ENCODE measurements at regions not wholly inside any gene's neighbourhood (a gene's known extent, or its start where the extent isn't known, plus 50 kb on each side); places are given as distances from the start of the nearest gene placed in this dataset.

DNA sequence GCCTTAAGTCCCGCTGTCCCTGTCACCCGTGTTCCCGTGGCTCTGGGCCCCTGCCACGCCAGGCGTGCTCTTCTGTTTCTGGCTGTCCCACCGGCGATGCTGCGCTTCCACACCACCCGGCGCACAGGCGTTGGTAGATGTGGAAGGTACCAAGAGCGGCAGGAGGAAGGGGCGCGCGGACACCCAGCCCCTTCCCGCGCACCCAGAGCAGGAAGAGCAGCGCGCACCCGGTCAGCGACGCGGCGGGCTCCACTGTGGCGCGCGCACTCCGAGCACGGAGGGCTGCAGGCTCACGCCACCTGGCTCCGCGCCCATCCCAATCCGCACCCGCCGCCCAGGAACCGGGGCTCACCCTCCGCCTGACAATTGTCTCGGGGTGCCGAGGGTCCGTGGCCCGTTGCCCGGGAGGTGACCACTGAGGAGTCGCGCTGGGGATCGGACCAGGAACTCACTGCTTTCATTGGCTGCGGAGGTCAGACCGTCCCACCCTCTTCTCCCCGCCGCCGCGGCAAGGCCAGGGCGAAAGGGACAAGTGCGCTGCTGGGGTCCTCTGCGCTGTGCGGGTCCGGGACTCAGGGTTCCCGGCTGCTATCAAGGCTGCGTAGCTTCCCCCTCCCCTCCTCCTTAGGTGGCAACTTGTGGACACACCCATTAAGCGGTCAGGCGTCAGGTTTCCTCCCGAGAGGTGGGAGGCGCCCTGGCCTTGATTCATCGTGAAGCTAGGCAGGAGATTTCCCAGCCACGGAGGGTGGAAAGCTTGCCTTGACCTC is 121.6 kb upstream of the ZNF92 start:
- TF ChIP-seq, protein P1, sequence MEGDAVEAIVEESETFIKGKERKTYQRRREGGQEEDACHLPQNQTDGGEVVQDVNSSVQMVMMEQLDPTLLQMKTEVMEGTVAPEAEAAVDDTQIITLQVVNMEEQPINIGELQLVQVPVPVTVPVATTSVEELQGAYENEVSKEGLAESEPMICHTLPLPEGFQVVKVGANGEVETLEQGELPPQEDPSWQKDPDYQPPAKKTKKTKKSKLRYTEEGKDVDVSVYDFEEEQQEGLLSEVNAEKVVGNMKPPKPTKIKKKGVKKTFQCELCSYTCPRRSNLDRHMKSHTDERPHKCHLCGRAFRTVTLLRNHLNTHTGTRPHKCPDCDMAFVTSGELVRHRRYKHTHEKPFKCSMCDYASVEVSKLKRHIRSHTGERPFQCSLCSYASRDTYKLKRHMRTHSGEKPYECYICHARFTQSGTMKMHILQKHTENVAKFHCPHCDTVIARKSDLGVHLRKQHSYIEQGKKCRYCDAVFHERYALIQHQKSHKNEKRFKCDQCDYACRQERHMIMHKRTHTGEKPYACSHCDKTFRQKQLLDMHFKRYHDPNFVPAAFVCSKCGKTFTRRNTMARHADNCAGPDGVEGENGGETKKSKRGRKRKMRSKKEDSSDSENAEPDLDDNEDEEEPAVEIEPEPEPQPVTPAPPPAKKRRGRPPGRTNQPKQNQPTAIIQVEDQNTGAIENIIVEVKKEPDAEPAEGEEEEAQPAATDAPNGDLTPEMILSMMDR (IDR thresholded peaks at IDR 0.05) = no peak
- no peak for TF ChIP-seq EZH2 (IDR thresholded peaks at IDR 0.05; ENCODE audit: borderline replicate concordance, insufficient read depth, low read depth, low read length, poor library complexity, severe bottlenecking)

Measured in B cell (primary cell).